GM12878 (cell line): ENCODE measurements at regions not wholly inside any gene's neighbourhood (a gene's known extent, or its start where the extent isn't known, plus 50 kb on each side); places are given as distances from the start of the nearest gene placed in this dataset.
"Not testable (repeated sequence)": the region's sequence is repeated elsewhere in the genome, so short reads cannot be mapped to it uniquely, and the experiment has no call there.

Experiments
- BRCA1 ChIP-seq: IDR thresholded peaks from 2 replicates; pipeline ENCODE4 v1.6.1; 2011; ENCODE audit warnings: low read depth, low read length, improper control_type of control experiment
- CEBPB ChIP-seq, 2 experiments: fragments of 150-350 bp in 1 of 2; IDR thresholded peaks; 2 replicates each; pipeline ENCODE4 v1.6.1; 2012 to 2014; ENCODE audit warnings: low read depth in 2 of 2, low read length in 2 of 2, borderline replicate concordance in 1 of 2, inconsistent platforms in 1 of 2
- CHD2 ChIP-seq: IDR thresholded peaks from 2 replicates; pipeline ENCODE4 v1.6.1; 2011; ENCODE audit warnings: low read depth, low read length, improper control_type of control experiment, borderline replicate concordance
- MTA3 ChIP-seq: IDR thresholded peaks from 2 replicates; pipeline ENCODE4 v1.6.1; 2012; ENCODE audit warnings: low read length, inconsistent platforms, borderline replicate concordance
- NFIC ChIP-seq: IDR thresholded peaks from 2 replicates; pipeline ENCODE4 v1.6.1; 2012; ENCODE audit warnings: low read depth, mild to moderate bottlenecking, inconsistent platforms, low read length, moderate library complexity
- NR2F1 ChIP-seq: fragments of 450-650 bp; conservative IDR thresholded peaks from 2 replicates; pipeline ENCODE4 v1.6.1; 2017; ENCODE audit warnings: mild to moderate bottlenecking
- SMC3 ChIP-seq: IDR thresholded peaks from 2 replicates; pipeline ENCODE4 v1.6.1; 2011; ENCODE audit warnings: low read length, improper control_type of control experiment, borderline replicate concordance
- TARDBP ChIP-seq: IDR thresholded peaks from 2 replicates; pipeline ENCODE4 v1.6.1; 2016; ENCODE audit warnings: borderline replicate concordance
- TF ChIP-seq, protein P1 (sequence below): IDR thresholded peaks from 2 replicates; pipeline ENCODE4 v1.6.1; 2012; ENCODE audit warnings: mild to moderate bottlenecking, low read depth, low read length
- TF ChIP-seq, protein P2 (sequence below): IDR thresholded peaks from 2 replicates; pipeline ENCODE4 v1.6.1; 2012; ENCODE audit warnings: low read depth, low read length, improper control_type of control experiment
- TF ChIP-seq, protein P3 (sequence below): fragments of 450-650 bp; formaldehyde crosslinking; IDR thresholded peaks from 2 replicates; pipeline ENCODE4 v1.4.0; 2022; ENCODE audit warnings: mild to moderate bottlenecking, moderate library complexity
- TF ChIP-seq, protein P4 (sequence below), 3 experiments: IDR thresholded peaks in 2 of 3; conservative IDR thresholded peaks in 1 of 3; 2 replicates each; pipeline ENCODE4 v1.5.1; 2011; ENCODE audit warnings: low read depth in 3 of 3, low read length in 3 of 3, mild to moderate bottlenecking in 3 of 3, control low read depth in 2 of 3, moderate library complexity in 2 of 3, inconsistent platforms in 1 of 3, mixed read lengths in 1 of 3; ENCODE audit not compliant: control insufficient read depth in 2 of 3, insufficient read depth in 1 of 3; ENCODE audit errors: extremely low read depth in 1 of 3

DNA sequence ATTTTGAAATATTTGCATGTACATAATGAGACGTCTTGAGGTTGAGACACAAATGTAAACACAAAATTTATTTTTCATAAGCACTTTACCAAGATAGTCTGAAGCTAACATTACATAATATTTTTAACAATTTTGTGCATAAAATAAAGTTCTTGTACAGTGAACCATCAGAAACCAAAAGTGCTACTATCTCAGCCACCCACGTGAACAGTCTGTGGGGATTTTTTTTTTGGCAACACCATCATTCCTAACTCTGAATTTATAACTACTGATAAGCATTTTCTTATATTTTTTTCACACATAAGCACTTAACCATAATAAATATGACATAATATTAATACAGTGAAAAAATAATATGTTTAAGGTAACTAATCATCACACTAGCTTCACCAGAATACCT is 62.9 kb upstream of the RUBCNL start:
- not testable (repeated sequence) for TF ChIP-seq SMC3; BRCA1; NFIC; CHD2; CEBPB (IDR thresholded peaks at IDR 0.05; ENCODE audit: borderline replicate concordance in 1 of 2, low read depth in 2 of 2, low read length in 2 of 2); MTA3; NR2F1; TARDBP
- TF ChIP-seq, protein P1, sequence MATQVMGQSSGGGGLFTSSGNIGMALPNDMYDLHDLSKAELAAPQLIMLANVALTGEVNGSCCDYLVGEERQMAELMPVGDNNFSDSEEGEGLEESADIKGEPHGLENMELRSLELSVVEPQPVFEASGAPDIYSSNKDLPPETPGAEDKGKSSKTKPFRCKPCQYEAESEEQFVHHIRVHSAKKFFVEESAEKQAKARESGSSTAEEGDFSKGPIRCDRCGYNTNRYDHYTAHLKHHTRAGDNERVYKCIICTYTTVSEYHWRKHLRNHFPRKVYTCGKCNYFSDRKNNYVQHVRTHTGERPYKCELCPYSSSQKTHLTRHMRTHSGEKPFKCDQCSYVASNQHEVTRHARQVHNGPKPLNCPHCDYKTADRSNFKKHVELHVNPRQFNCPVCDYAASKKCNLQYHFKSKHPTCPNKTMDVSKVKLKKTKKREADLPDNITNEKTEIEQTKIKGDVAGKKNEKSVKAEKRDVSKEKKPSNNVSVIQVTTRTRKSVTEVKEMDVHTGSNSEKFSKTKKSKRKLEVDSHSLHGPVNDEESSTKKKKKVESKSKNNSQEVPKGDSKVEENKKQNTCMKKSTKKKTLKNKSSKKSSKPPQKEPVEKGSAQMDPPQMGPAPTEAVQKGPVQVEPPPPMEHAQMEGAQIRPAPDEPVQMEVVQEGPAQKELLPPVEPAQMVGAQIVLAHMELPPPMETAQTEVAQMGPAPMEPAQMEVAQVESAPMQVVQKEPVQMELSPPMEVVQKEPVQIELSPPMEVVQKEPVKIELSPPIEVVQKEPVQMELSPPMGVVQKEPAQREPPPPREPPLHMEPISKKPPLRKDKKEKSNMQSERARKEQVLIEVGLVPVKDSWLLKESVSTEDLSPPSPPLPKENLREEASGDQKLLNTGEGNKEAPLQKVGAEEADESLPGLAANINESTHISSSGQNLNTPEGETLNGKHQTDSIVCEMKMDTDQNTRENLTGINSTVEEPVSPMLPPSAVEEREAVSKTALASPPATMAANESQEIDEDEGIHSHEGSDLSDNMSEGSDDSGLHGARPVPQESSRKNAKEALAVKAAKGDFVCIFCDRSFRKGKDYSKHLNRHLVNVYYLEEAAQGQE: not testable (repeated sequence)
- TF ChIP-seq, protein P2, sequence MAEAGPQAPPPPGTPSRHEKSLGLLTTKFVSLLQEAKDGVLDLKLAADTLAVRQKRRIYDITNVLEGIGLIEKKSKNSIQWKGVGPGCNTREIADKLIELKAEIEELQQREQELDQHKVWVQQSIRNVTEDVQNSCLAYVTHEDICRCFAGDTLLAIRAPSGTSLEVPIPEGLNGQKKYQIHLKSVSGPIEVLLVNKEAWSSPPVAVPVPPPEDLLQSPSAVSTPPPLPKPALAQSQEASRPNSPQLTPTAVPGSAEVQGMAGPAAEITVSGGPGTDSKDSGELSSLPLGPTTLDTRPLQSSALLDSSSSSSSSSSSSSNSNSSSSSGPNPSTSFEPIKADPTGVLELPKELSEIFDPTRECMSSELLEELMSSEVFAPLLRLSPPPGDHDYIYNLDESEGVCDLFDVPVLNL: not testable (repeated sequence)
- TF ChIP-seq, protein P3, sequence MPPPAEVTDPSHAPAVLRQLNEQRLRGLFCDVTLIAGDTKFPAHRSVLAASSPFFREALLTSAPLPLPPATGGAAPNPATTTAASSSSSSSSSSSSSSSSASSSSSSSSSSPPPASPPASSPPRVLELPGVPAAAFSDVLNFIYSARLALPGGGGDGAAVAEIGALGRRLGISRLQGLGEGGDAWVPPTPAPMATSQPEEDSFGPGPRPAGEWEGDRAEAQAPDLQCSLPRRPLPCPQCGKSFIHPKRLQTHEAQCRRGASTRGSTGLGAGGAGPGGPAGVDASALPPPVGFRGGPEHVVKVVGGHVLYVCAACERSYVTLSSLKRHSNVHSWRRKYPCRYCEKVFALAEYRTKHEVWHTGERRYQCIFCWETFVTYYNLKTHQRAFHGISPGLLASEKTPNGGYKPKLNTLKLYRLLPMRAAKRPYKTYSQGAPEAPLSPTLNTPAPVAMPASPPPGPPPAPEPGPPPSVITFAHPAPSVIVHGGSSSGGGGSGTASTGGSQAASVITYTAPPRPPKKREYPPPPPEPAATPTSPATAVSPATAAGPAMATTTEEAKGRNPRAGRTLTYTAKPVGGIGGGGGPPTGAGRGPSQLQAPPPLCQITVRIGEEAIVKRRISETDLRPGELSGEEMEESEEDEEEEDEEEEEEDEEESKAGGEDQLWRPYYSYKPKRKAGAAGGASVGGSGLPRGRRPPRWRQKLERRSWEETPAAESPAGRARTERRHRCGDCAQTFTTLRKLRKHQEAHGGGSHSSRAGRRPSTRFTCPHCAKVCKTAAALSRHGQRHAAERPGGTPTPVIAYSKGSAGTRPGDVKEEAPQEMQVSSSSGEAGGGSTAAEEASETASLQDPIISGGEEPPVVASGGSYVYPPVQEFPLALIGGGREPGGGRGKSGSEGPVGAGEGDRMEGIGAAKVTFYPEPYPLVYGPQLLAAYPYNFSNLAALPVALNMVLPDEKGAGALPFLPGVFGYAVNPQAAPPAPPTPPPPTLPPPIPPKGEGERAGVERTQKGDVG (CRISPR knock-in tag): not testable (repeated sequence)
- TF ChIP-seq, protein P4, sequence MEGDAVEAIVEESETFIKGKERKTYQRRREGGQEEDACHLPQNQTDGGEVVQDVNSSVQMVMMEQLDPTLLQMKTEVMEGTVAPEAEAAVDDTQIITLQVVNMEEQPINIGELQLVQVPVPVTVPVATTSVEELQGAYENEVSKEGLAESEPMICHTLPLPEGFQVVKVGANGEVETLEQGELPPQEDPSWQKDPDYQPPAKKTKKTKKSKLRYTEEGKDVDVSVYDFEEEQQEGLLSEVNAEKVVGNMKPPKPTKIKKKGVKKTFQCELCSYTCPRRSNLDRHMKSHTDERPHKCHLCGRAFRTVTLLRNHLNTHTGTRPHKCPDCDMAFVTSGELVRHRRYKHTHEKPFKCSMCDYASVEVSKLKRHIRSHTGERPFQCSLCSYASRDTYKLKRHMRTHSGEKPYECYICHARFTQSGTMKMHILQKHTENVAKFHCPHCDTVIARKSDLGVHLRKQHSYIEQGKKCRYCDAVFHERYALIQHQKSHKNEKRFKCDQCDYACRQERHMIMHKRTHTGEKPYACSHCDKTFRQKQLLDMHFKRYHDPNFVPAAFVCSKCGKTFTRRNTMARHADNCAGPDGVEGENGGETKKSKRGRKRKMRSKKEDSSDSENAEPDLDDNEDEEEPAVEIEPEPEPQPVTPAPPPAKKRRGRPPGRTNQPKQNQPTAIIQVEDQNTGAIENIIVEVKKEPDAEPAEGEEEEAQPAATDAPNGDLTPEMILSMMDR (IDR thresholded peaks at IDR 0.05 in 2 of 3, conservative IDR thresholded peaks at IDR 0.05 in 1 of 3; ENCODE audit: control insufficient read depth in 2 of 3, extremely low read depth in 1 of 3, insufficient read depth in 1 of 3, low read depth in 3 of 3, low read length in 3 of 3): not testable (repeated sequence)
